Activated CD8-positive, alpha-beta T cell treated with anti-CD3 and anti-CD28 coated beads, Interleukin-2, amount 10 ng/mL, durations not matched to agents 7 days and 5 days (primary cell): ENCODE measurements at regions not wholly inside any gene's neighbourhood (a gene's known extent, or its start where the extent isn't known, plus 50 kb on each side); places are given as distances from the start of the nearest gene placed in this dataset.

Source experiments
- ATAC-seq: fragments of 150-1000 bp; cut with Tn5 transposase; one replicate; pipeline ENCODE4 v1.10.0; 2021; ENCODE audit warnings: moderate library complexity
- CTCF ChIA-PET: fragments of 350-600 bp; sonication (Branson Sonifier 250); formaldehyde crosslinking; loops from one replicate; lab custom pipeline; 2021; ENCODE audit warnings: antibody characterized with exemption; lab: Charles Lee
- POLR2A ChIA-PET: fragments of 350-600 bp; sonication (Branson Sonifier 250); formaldehyde crosslinking; loops from one replicate; lab custom pipeline; 2021; ENCODE audit warnings: antibody characterized with exemption; lab: Charles Lee
- DNase-seq: peaks from one replicate; pipeline ENCODE4 v3.0.0-alpha.2; 2020
- H3K27ac Mint-ChIP-seq: one replicate; pipeline ENCODE4 v1.8.0; 2021; ENCODE audit warnings: mild to moderate bottlenecking, mixed read lengths
- H3K27me3 Mint-ChIP-seq: one replicate; pipeline ENCODE4 v1.8.0; 2021; ENCODE audit warnings: low read depth, mixed read lengths
- H3K36me3 Mint-ChIP-seq: one replicate; pipeline ENCODE4 v1.8.0; 2021; ENCODE audit warnings: low read depth, mixed read lengths
- H3K4me1 Mint-ChIP-seq: one replicate; pipeline ENCODE4 v1.8.0; 2021; ENCODE audit warnings: low read depth, mixed read lengths
- H3K4me3 Mint-ChIP-seq: one replicate; pipeline ENCODE4 v1.8.0; 2021; ENCODE audit warnings: mild to moderate bottlenecking, mixed read lengths
- H3K9me3 Mint-ChIP-seq: one replicate; pipeline ENCODE4 v1.8.0; 2022; ENCODE audit warnings: mixed read lengths; ENCODE audit not compliant: insufficient read depth

- Mint-ChIP-seq H3K36me3 (no peaks in the 10 kb centered on the region), H3K27ac (no peak overlapping the region), H3K4me1 (no peaks in the 10 kb centered on the region), H3K4me3 (no peak overlapping the region), H3K27me3 (no peaks in the 10 kb centered on the region), H3K9me3 (no peaks in the 10 kb centered on the region)
- DNase-seq (no peak), ATAC-seq (no peak)
- ChIA-PET CTCF (no interaction called here), POLR2A (no interaction called here)
These were observed 143.6 kb downstream of the BOD1 start for GRCh38 chr5:173472784-173473278.

- ATAC-seq: no peak
These were observed 143.9 kb upstream of the STC2 start for GRCh38 chr5:173472164-173472563.

GRCh38 chr5:173468821-173469251 lies 140.6 kb upstream of the STC2 start:
- H3K27ac Mint-ChIP-seq: no peak overlapping the region
- DNase-seq (no peak), ATAC-seq (no peak)
- H3K36me3 Mint-ChIP-seq: no peaks in the 10 kb centered on the region
- H3K4me1 Mint-ChIP-seq: no peaks in the 10 kb centered on the region
- H3K4me3 Mint-ChIP-seq: no peak overlapping the region
- H3K27me3 Mint-ChIP-seq: peaks cover 3% of the 10 kb centered on the region
- CTCF ChIA-PET: no interaction called here
- POLR2A ChIA-PET: no interaction called here
- no peaks in the 10 kb centered on the region for H3K9me3 Mint-ChIP-seq

More at GRCh38 chr5:173472164-173472563, 143.9 kb upstream of the STC2 start:
- no peak for DNase-seq
- no peaks in the 10 kb centered on the region for H3K27me3 Mint-ChIP-seq
- H3K4me3 Mint-ChIP-seq: no peak overlapping the region
- ChIA-PET CTCF (no interaction called here), POLR2A (no interaction called here)
- H3K4me1 Mint-ChIP-seq: no peaks in the 10 kb centered on the region
- H3K27ac Mint-ChIP-seq: no peak overlapping the region
- no peaks in the 10 kb centered on the region for H3K36me3 Mint-ChIP-seq
- no peaks in the 10 kb centered on the region for H3K9me3 Mint-ChIP-seq

- ChIA-PET POLR2A (no interaction called here), CTCF (no interaction called here)
- Mint-ChIP-seq H3K4me1 (no peaks in the 10 kb centered on the region), H3K27ac (no peak overlapping the region), H3K27me3 (peaks cover 3% of the 10 kb centered on the region), H3K4me3 (no peak overlapping the region), H3K9me3 (no peaks in the 10 kb centered on the region), H3K36me3 (no peaks in the 10 kb centered on the region)
- DNase-seq: no peak
- ATAC-seq: no peak
These were observed 138.0 kb upstream of the STC2 start for GRCh38 chr5:173466227-173466626.

GRCh38 chr5:173464813-173465212 lies 136.6 kb upstream of the STC2 start:
- Mint-ChIP-seq H3K27ac (no peak overlapping the region), H3K27me3 (peaks cover 3% of the 10 kb centered on the region), H3K9me3 (no peaks in the 10 kb centered on the region), H3K4me3 (no peak overlapping the region), H3K4me1 (no peaks in the 10 kb centered on the region), H3K36me3 (no peaks in the 10 kb centered on the region)
- no peak for ATAC-seq
- ChIA-PET CTCF (no interaction called here), POLR2A (no interaction called here)
- no peak for DNase-seq

GRCh38 chr5:173463207-173463606 lies 135.0 kb upstream of the STC2 start:
- CTCF ChIA-PET: no interaction called here
- H3K36me3 Mint-ChIP-seq: no peaks in the 10 kb centered on the region
- H3K27me3 Mint-ChIP-seq: peaks cover 3% of the 10 kb centered on the region

GRCh38 chr5:173458828-173459609 lies 130.8 kb upstream of the STC2 start:
- no peak for ATAC-seq
- Mint-ChIP-seq H3K27ac (no peak overlapping the region), H3K4me1 (peaks cover 7% of the 10 kb centered on the region), H3K4me3 (no peak overlapping the region), H3K36me3 (no peaks in the 10 kb centered on the region), H3K9me3 (no peaks in the 10 kb centered on the region), H3K27me3 (no peaks in the 10 kb centered on the region)
- ChIA-PET CTCF (no interaction called here), POLR2A (no interaction called here)
- DNase-seq: no peak

More at GRCh38 chr5:173463207-173463606, 135.0 kb upstream of the STC2 start:
- Mint-ChIP-seq H3K4me3 (no peak overlapping the region), H3K9me3 (no peaks in the 10 kb centered on the region), H3K27ac (no peak overlapping the region), H3K4me1 (no peaks in the 10 kb centered on the region)
- DNase-seq (no peak), ATAC-seq (no peak)
- POLR2A ChIA-PET: no interaction called here

GRCh38 chr5:173457482-173457881 lies 129.3 kb upstream of the STC2 start:
- no peak overlapping the region for H3K4me3 Mint-ChIP-seq
- H3K36me3 Mint-ChIP-seq: no peaks in the 10 kb centered on the region
- H3K27ac Mint-ChIP-seq: no peak overlapping the region
- H3K27me3 Mint-ChIP-seq: no peaks in the 10 kb centered on the region
- DNase-seq (no peak), ATAC-seq (no peak)
- CTCF ChIA-PET: no interaction called here
- H3K4me1 Mint-ChIP-seq: peaks cover 7% of the 10 kb centered on the region
- H3K9me3 Mint-ChIP-seq: no peaks in the 10 kb centered on the region
- POLR2A ChIA-PET: no interaction called here

GRCh38 chr5:173456751-173457171 lies 128.5 kb upstream of the STC2 start:
- Mint-ChIP-seq H3K4me1 (peaks cover 7% of the 10 kb centered on the region), H3K36me3 (no peaks in the 10 kb centered on the region), H3K4me3 (no peak overlapping the region), H3K27me3 (no peaks in the 10 kb centered on the region), H3K9me3 (no peaks in the 10 kb centered on the region), H3K27ac (no peak overlapping the region)
- DNase-seq (no peak), ATAC-seq (no peak)
- ChIA-PET CTCF (no interaction called here), POLR2A (no interaction called here)

- ATAC-seq (no peak), DNase-seq (no peak)
- ChIA-PET CTCF (no interaction called here), POLR2A (no interaction called here)
- H3K27me3 Mint-ChIP-seq: no peaks in the 10 kb centered on the region
- H3K27ac Mint-ChIP-seq: no peak overlapping the region
- no peaks in the 10 kb centered on the region for H3K36me3 Mint-ChIP-seq
- no peak overlapping the region for H3K4me3 Mint-ChIP-seq
- peaks cover 7% of the 10 kb centered on the region for H3K4me1 Mint-ChIP-seq
- no peaks in the 10 kb centered on the region for H3K9me3 Mint-ChIP-seq
These were observed 128.0 kb upstream of the STC2 start for GRCh38 chr5:173456181-173456580.

GRCh38 chr5:173455599-173455957 lies 127.4 kb upstream of the STC2 start:
- Mint-ChIP-seq H3K36me3 (no peaks in the 10 kb centered on the region), H3K9me3 (no peaks in the 10 kb centered on the region), H3K27me3 (no peaks in the 10 kb centered on the region), H3K27ac (no peak overlapping the region), H3K4me3 (no peak overlapping the region), H3K4me1 (peaks cover 7% of the 10 kb centered on the region)
- no peak for ATAC-seq
- ChIA-PET CTCF (no interaction called here), POLR2A (no interaction called here)
- no peak for DNase-seq

GRCh38 chr5:173454736-173455598 lies 126.8 kb upstream of the STC2 start:
- CTCF ChIA-PET: no interaction called here
- Mint-ChIP-seq H3K9me3 (no peaks in the 10 kb centered on the region), H3K36me3 (no peaks in the 10 kb centered on the region), H3K4me3 (no peak overlapping the region), H3K27me3 (no peaks in the 10 kb centered on the region), H3K4me1 (peaks cover 7% of the 10 kb centered on the region), H3K27ac (no peak overlapping the region)
- DNase-seq (no peak), ATAC-seq (no peak)
- POLR2A ChIA-PET: no interaction called here
